HepG2 (cell line): ENCODE measurements at regions not wholly inside any gene's neighbourhood (a gene's known extent, or its start where the extent isn't known, plus 50 kb on each side); places are given as distances from the start of the nearest gene placed in this dataset.

ENCODE experiments used
- ATAC-seq: fragments of 200-7000 bp; cut with Tn5 transposase; 3 replicates; pipeline ENCODE4 v1.9.1; 2020; ENCODE audit warnings: mild to moderate bottlenecking, moderate library complexity
- BruUV-seq: library from RNA; stranded (reverse); fragments of 400-500 nt; replicated peaks from 2 replicates; lab custom pipeline; 2021; lab: Mats Ljungman, UMichigan
- CTCF ChIA-PET: fragments of 300-600 bp; formaldehyde crosslinking; extraction: SDS; loops from one replicate; lab custom pipeline; 2021; ENCODE audit warnings: low total read pairs, inconsistent platforms, low intra/inter-chr PET ratio; lab: Yijun Ruan, JAX
- POLR2A ChIA-PET: fragments of 350-600 bp; sonication (Branson Sonifier 250); formaldehyde crosslinking; loops from one replicate; lab custom pipeline; 2020; ENCODE audit warnings: antibody characterized with exemption, inconsistent platforms; lab: Yijun Ruan, JAX
- DNase-seq: peaks from one replicate; pipeline ENCODE4 v3.0.0-alpha.2; 2015; ENCODE audit warnings: low spot score
- FAIRE-seq: peaks from 3 replicates; lab custom pipeline; 2011; peaks lifted over from hg19 to GRCh38; lab: Jason Lieb, UNC
- H2AFZ ChIP-seq: one replicate; pipeline ENCODE4 v1.6.1; 2011; ENCODE audit warnings: low read length, inconsistent platforms
- H3K27ac ChIP-seq: fragments of 300-600 bp; 3 replicates; pipeline ENCODE4 v1.8.0; 2011; ENCODE audit warnings: mixed run types, mild to moderate bottlenecking, mixed read lengths, low read length, inconsistent platforms; ENCODE audit not compliant: insufficient read depth; ENCODE audit errors: extremely low read length
- H3K27me3 ChIP-seq, 2 experiments: fragments of 200-600 bp in 1 of 2; 2 replicates in 1 of 2; 3 replicates in 1 of 2; pipeline versions ENCODE4 v1.6.0 to v1.8.0; 2011; ENCODE audit warnings: low read length in 2 of 2, mild to moderate bottlenecking in 2 of 2, moderate library complexity in 2 of 2, inconsistent platforms in 1 of 2; ENCODE audit not compliant: insufficient read depth in 2 of 2, control insufficient read depth in 1 of 2
- H3K36me3 ChIP-seq, 2 experiments: fragments of 200-600 bp in 1 of 2; replicated peaks in 1 of 2; 2 replicates in 1 of 2; 3 replicates in 1 of 2; pipeline versions ENCODE4 v1.5.1 to v1.8.0; 2011; ENCODE audit warnings: low read length in 2 of 2, inconsistent platforms in 1 of 2; ENCODE audit not compliant: insufficient read depth in 2 of 2, control insufficient read depth in 1 of 2
- H3K4me1 ChIP-seq: 2 replicates; pipeline ENCODE4 v1.5.1; 2012; ENCODE audit warnings: low read length, inconsistent platforms; ENCODE audit not compliant: insufficient read depth
- H3K4me2 ChIP-seq: 2 replicates; pipeline ENCODE4 v1.6.0; 2011; ENCODE audit warnings: low read depth, low read length, inconsistent platforms
- H3K4me3 ChIP-seq, 3 experiments: fragments of 200-600 bp in 1 of 3; sonication (generic), shearing (Covaris generic) in 1 of 3; replicated peaks in 1 of 3; 2 replicates each; pipeline ENCODE4 v1.5.1; 2011 to 2016; ENCODE audit warnings: low read length in 3 of 3, inconsistent platforms in 2 of 3, low read depth in 2 of 3, mild to moderate bottlenecking in 2 of 3, control low read depth in 1 of 3, mixed read lengths in 1 of 3; ENCODE audit not compliant: insufficient read depth in 1 of 3
- H3K79me2 ChIP-seq: one replicate; pipeline ENCODE4 v1.6.1; 2011; ENCODE audit warnings: low read length, inconsistent platforms; ENCODE audit not compliant: insufficient read depth
- H3K9ac ChIP-seq: 2 replicates; pipeline ENCODE4 v1.6.0; 2011; ENCODE audit warnings: mild to moderate bottlenecking, low read depth, low read length, inconsistent platforms; ENCODE audit not compliant: insufficient read depth
- H3K9me3 ChIP-seq: 2 replicates; pipeline ENCODE4 v1.5.1; 2012; ENCODE audit warnings: mild to moderate bottlenecking, low read length
- H4K20me1 ChIP-seq: 2 replicates; pipeline ENCODE4 v1.6.0; 2011; ENCODE audit warnings: inconsistent platforms, mild to moderate bottlenecking, low read length, moderate library complexity; ENCODE audit not compliant: insufficient read depth
- CCDC6 ChIP-seq: sonication (generic); formaldehyde crosslinking; IDR thresholded peaks from 2 replicates; pipeline ENCODE4 v1.8.1; 2022; ENCODE audit warnings: mild to moderate bottlenecking, missing genetic modification reagents, moderate library complexity
- CHCHD3 ChIP-seq: sonication (generic); formaldehyde crosslinking; IDR thresholded peaks from 2 replicates; pipeline ENCODE4 v1.8.0; 2022; ENCODE audit warnings: mild to moderate bottlenecking, missing genetic modification reagents, moderate library complexity
- ESRRA ChIP-seq: sonication (generic); formaldehyde crosslinking; IDR thresholded peaks from 2 replicates; pipeline ENCODE4 v1.5.1; 2020; ENCODE audit warnings: mild to moderate bottlenecking, low read depth, missing genetic modification reagents
- FOXO1 ChIP-seq: sonication (generic); formaldehyde crosslinking; IDR thresholded peaks from 2 replicates; pipeline ENCODE4 v1.4.0; 2020; ENCODE audit warnings: missing genetic modification reagents
- GABPB1 ChIP-seq: IDR thresholded peaks from 2 replicates; pipeline ENCODE4 v1.6.1; 2016; ENCODE audit warnings: mild to moderate bottlenecking, missing genetic modification reagents, moderate library complexity, missing compliant biosample characterization
- HDAC6 ChIP-seq: fragments of 200-600 bp; sonication (generic); IDR thresholded peaks from 2 replicates; pipeline ENCODE4 v1.7.0; 2017; ENCODE audit warnings: mild to moderate bottlenecking, antibody characterized with exemption, low read length, low read depth
- HOXA9 ChIP-seq: sonication (generic); formaldehyde crosslinking; IDR thresholded peaks from 2 replicates; pipeline ENCODE4 v1.8.1; 2022; ENCODE audit warnings: missing genetic modification reagents, mild to moderate bottlenecking, moderate library complexity, borderline replicate concordance
- MAZ ChIP-seq, 2 experiments: sonication (generic) in 1 of 2; formaldehyde crosslinking in 1 of 2; IDR thresholded peaks; 2 replicates each; pipeline versions ENCODE4 v1.5.0 to v1.6.1; 2012 to 2020; ENCODE audit warnings: low read depth in 2 of 2, mild to moderate bottlenecking in 2 of 2, borderline replicate concordance in 1 of 2, improper control_type of control experiment in 1 of 2, low read length in 1 of 2, missing genetic modification reagents in 1 of 2, moderate library complexity in 1 of 2
- MXI1 ChIP-seq: IDR thresholded peaks from 3 replicates; pipeline ENCODE4 v1.6.1; 2012; ENCODE audit warnings: low read depth, low read length, inconsistent platforms, borderline replicate concordance
- NFRKB ChIP-seq: fragments of 450-650 bp; IDR thresholded peaks from 2 replicates; pipeline ENCODE4 v1.6.1; 2017
- SP4 ChIP-seq: sonication (generic); formaldehyde crosslinking; IDR thresholded peaks from 2 replicates; pipeline ENCODE4 v1.8.1; 2023; ENCODE audit warnings: mild to moderate bottlenecking, missing genetic modification reagents
- STAG1 ChIP-seq: sonication (generic); formaldehyde crosslinking; IDR thresholded peaks from 2 replicates; pipeline ENCODE4 v1.4.0; 2020; ENCODE audit warnings: missing genetic modification reagents
- TMF1 ChIP-seq: sonication (generic); formaldehyde crosslinking; IDR thresholded peaks from 2 replicates; pipeline ENCODE4 v1.8.1; 2022; ENCODE audit warnings: low read depth, missing genetic modification reagents
- ZFP82 ChIP-seq: sonication (generic); formaldehyde crosslinking; IDR thresholded peaks from 2 replicates; pipeline ENCODE4 v1.5.1; 2020; ENCODE audit warnings: mild to moderate bottlenecking, missing genetic modification reagents, borderline replicate concordance
- ZNF567 ChIP-seq: sonication (generic); formaldehyde crosslinking; IDR thresholded peaks from 2 replicates; pipeline ENCODE4 v1.8.1; 2023; ENCODE audit warnings: mild to moderate bottlenecking, missing genetic modification reagents, borderline replicate concordance
- ZNF670 ChIP-seq: sonication (generic); formaldehyde crosslinking; IDR thresholded peaks from 2 replicates; pipeline ENCODE4 v1.8.0; 2022; ENCODE audit warnings: mild to moderate bottlenecking, missing genetic modification reagents, borderline replicate concordance
- ZSCAN22 ChIP-seq: sonication (generic); formaldehyde crosslinking; IDR thresholded peaks from 2 replicates; pipeline ENCODE4 v1.4.0; 2020; ENCODE audit warnings: mild to moderate bottlenecking, missing genetic modification reagents
- ZSCAN9 ChIP-seq: IDR thresholded peaks from 2 replicates; pipeline ENCODE4 v1.6.1; 2016; ENCODE audit warnings: borderline replicate concordance
- WGBS: methylation state at CpG from one replicate; pipeline ENCODE4 v1.1.6; 2017; ENCODE audit warnings: low lambda C conversion rate; 5-methylcytosine and 5-hydroxymethylcytosine counted together
- in situ Hi-C: cut with HindIII; loops from 2 replicates; pipeline ENCODE4 v1.10.0; 2017; ENCODE audit warnings: low pct_unique_long_range_greater_than_20kb; ENCODE audit not compliant: extremely low pct_ligation_motif_present
- intact Hi-C: fragments of 100-400 bp; cut with micrococcal nuclease; formaldehyde crosslinking; loops from one replicate; pipeline ENCODE4 v1.10.0; 2022; ENCODE audit not compliant: unreplicated experiment
- TF ChIP-seq, protein P1 (sequence below): sonication (generic); formaldehyde crosslinking; IDR thresholded peaks from 2 replicates; pipeline ENCODE4 v1.4.0; 2020; ENCODE audit warnings: missing genetic modification reagents
- TF ChIP-seq, protein P2 (sequence below): sonication (generic); formaldehyde crosslinking; IDR thresholded peaks from 2 replicates; pipeline ENCODE4 v1.5.1; 2020; ENCODE audit warnings: mild to moderate bottlenecking, missing genetic modification reagents, moderate library complexity

DNA sequence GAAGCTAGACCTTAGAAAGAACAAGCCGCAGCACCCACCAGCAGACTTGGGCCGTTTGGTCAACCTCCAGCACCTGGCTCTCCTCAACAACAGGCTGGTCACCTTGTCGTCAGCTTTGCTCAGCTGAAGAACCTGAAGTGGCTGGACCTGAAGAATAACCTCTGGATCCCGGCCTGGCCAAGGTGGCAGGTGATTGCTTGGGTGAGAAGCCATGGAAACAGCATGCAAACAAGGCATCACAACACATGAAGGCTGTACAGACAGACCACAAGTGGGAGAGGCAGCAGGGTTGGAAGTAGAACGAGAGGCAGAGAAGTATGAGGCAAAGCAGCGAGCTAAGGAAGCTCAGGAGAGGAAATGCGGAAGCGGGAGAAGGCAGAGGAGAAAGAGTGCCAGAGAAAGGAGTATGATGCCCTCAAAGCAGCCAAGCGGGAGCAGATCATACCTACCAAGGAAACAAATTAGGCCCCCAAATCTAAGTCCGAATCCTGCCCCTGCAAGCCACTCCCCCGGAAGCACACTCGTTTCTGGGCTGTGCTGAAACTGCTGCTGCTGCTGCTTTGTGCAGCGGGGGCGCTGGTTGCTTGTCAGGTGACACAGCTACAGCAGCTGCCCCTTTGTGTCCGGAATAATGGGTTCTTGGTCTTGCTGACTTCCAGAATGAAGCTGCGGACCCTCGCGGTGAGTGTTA, 121.6 kb upstream of the LGSN start (continued):
- TF ChIP-seq, protein P1, sequence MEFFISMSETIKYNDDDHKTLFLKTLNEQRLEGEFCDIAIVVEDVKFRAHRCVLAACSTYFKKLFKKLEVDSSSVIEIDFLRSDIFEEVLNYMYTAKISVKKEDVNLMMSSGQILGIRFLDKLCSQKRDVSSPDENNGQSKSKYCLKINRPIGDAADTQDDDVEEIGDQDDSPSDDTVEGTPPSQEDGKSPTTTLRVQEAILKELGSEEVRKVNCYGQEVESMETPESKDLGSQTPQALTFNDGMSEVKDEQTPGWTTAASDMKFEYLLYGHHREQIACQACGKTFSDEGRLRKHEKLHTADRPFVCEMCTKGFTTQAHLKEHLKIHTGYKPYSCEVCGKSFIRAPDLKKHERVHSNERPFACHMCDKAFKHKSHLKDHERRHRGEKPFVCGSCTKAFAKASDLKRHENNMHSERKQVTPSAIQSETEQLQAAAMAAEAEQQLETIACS: 0 out of 2 replicates have a peak, but pooled peaks have one; percentile 19
- TF ChIP-seq HOXA9 (CRISPR knock-in tag) (no peak), TMF1 (CRISPR knock-in tag) (peak; percentile 33; the same call in 1 of the 2 replicates), STAG1 (CRISPR knock-in tag) (peak; percentile 36; the same call in 1 of the 2 replicates), CCDC6 (peak; percentile 10; the same call in 1 of the 2 replicates), SP4 (CRISPR knock-in tag) (peak; percentile 36; the same call in 1 of the 2 replicates)
- TF ChIP-seq, all 625 proteins: peak for 11

DNA sequence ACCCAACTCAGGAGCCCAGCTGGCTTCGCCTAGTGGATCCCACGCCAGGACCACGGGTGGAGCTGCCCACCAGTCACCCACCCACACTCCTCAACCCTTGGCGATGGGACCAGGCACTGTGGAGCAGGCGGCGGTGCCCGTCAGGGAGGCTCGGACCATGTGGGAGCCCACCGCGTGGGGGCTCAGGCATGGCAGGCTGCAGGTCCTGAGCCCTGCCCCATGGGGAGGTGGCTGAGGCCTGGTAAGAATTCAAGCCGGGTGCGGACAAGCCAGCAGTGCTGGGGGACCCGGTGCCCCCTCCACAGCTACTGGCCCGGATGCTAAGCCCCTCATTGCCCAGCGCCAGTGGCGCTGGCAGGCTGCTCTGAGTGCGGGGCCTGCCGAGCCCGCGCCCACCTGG, 123.1 kb upstream of the LGSN start:
- Histone ChIP-seq H2AFZ (no peak overlapping the region), H3K4me1 (peaks cover 58% of the 10 kb centered on the region), H3K79me2 (no peaks in the 10 kb centered on the region), H3K9me3 (no peaks in the 10 kb centered on the region), H4K20me1 (no peaks in the 10 kb centered on the region), H3K36me3 (no peaks in the 10 kb centered on the region), H3K27me3 (no peaks in the 10 kb centered on the region), H3K4me3 (no peak overlapping the region), H3K4me2 (no peak overlapping the region), H3K9ac (no peak overlapping the region), H3K27ac (no peak overlapping the region)
- no TSS peak for BruUV-seq
- ATAC-seq: peak; percentile 49; the same call in 2 of the 3 replicates
- intact Hi-C loops: no loop called here
- POLR2A ChIA-PET: interaction anchor here (0.7 to 1.1 kb wide), 3 partner anchors 9 to 74 kb away, joined by 3 read pairs; no protein-coding TSS in a partner anchor
- DNase-seq: no peak
- CTCF ChIA-PET: no interaction called here
- no peak for FAIRE-seq
- 97% methylated on average over 17 of the region's 20 CpGs for WGBS
- in situ Hi-C loops: no loop called here
- TF ChIP-seq FOXO1 (CRISPR knock-in tag) (no peak), ZFP82 (CRISPR knock-in tag) (no peak), MAZ (IDR thresholded peaks at IDR 0.05; ENCODE audit: borderline replicate concordance, low read depth, low read length) (no peak), MAZ (CRISPR knock-in tag; IDR thresholded peaks at IDR 0.05; ENCODE audit: low read depth) (0 out of 2 replicates have a peak, but pooled peaks have one; percentile 20), ZNF567 (CRISPR knock-in tag) (no peak), MXI1 (no peak), ZSCAN9 (CRISPR knock-in tag) (no peak), GABPB1 (CRISPR knock-in tag) (peak; percentile 29; the same call in 1 of the 2 replicates), HDAC6 (no peak), NFRKB (no peak), ZNF670 (CRISPR knock-in tag) (no peak), ESRRA (CRISPR knock-in tag) (no peak), ZSCAN22 (no peak), CHCHD3 (CRISPR knock-in tag) (0 out of 2 replicates have a peak, but pooled peaks have one; percentile 10)
- TF ChIP-seq, protein P2, sequence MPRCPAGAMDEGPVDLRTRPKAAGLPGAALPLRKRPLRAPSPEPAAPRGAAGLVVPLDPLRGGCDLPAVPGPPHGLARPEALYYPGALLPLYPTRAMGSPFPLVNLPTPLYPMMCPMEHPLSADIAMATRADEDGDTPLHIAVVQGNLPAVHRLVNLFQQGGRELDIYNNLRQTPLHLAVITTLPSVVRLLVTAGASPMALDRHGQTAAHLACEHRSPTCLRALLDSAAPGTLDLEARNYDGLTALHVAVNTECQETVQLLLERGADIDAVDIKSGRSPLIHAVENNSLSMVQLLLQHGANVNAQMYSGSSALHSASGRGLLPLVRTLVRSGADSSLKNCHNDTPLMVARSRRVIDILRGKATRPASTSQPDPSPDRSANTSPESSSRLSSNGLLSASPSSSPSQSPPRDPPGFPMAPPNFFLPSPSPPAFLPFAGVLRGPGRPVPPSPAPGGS: 0 out of 2 replicates have a peak, but pooled peaks have one; percentile 27
